ENCODE measurements at regions not wholly inside any gene's neighbourhood (a gene's known extent, or its start where the extent isn't known, plus 50 kb on each side); places are given as distances from the start of the nearest gene placed in this dataset.

GRCh38 chr10:131764929-131765328, 135.9 kb upstream of the PPP2R2D start:
- Histone ChIP-seq H3K27me3 (ENCODE audit: control insufficient read depth, insufficient read depth, low read length) (no peaks in the 10 kb centered on the region), H3K4me3 (ENCODE audit: low read length) (no peak overlapping the region), H3K9me3 (ENCODE audit: control insufficient read depth, low read depth, low read length) (no peaks in the 10 kb centered on the region), H3K27ac (ENCODE audit: low read length) (no peak overlapping the region), H3K4me1 (ENCODE audit: control insufficient read depth, insufficient read depth, low read length) (no peaks in the 10 kb centered on the region), H3K36me3 (ENCODE audit: control insufficient read depth, insufficient read depth, low read length) (no peaks in the 10 kb centered on the region)
- DNase-seq, result no peak
- no CpG with 5 or more reads among the region's 9 CpGs for WGBS (ENCODE audit: insufficient coverage, low lambda C conversion rate)

- Histone ChIP-seq H3K4me3 (ENCODE audit: low read length) (no peak overlapping the region), H3K4me1 (ENCODE audit: control insufficient read depth, insufficient read depth, low read length) (no peaks in the 10 kb centered on the region), H3K9me3 (ENCODE audit: control insufficient read depth, low read depth, low read length) (no peaks in the 10 kb centered on the region), H3K36me3 (ENCODE audit: control insufficient read depth, insufficient read depth, low read length) (no peaks in the 10 kb centered on the region), H3K27ac (ENCODE audit: low read length) (no peak overlapping the region), H3K27me3 (ENCODE audit: control insufficient read depth, insufficient read depth, low read length) (no peaks in the 10 kb centered on the region)
- WGBS (ENCODE audit: insufficient coverage, low lambda C conversion rate), result no CpG with 5 or more reads among the region's 17 CpGs
- DNase-seq, result no peak
Measured at GRCh38 chr10:131766096-131766495, 134.7 kb upstream of the PPP2R2D start.

- H3K27ac ChIP-seq (ENCODE audit: low read length), result no peak overlapping the region
- no peaks in the 10 kb centered on the region for H3K36me3 ChIP-seq (ENCODE audit: control insufficient read depth, insufficient read depth, low read length)
- no peak for DNase-seq
- 76% methylated on average over 2 of the region's 7 CpGs for WGBS (ENCODE audit: insufficient coverage, low lambda C conversion rate)
- no peaks in the 10 kb centered on the region for H3K27me3 ChIP-seq (ENCODE audit: control insufficient read depth, insufficient read depth, low read length)
- no peaks in the 10 kb centered on the region for H3K4me1 ChIP-seq (ENCODE audit: control insufficient read depth, insufficient read depth, low read length)
- H3K9me3 ChIP-seq (ENCODE audit: control insufficient read depth, low read depth, low read length), result no peaks in the 10 kb centered on the region
- no peak overlapping the region for H3K4me3 ChIP-seq (ENCODE audit: low read length)
Measured at GRCh38 chr10:131767716-131768115, 133.1 kb upstream of the PPP2R2D start.

GRCh38 chr10:131769571-131770410, 131.0 kb upstream of the PPP2R2D start:
- no peaks in the 10 kb centered on the region for H3K9me3 ChIP-seq (ENCODE audit: control insufficient read depth, low read depth, low read length)
- H3K36me3 ChIP-seq (ENCODE audit: control insufficient read depth, insufficient read depth, low read length), result no peaks in the 10 kb centered on the region
- no peaks in the 10 kb centered on the region for H3K4me1 ChIP-seq (ENCODE audit: control insufficient read depth, insufficient read depth, low read length)
- H3K4me3 ChIP-seq (ENCODE audit: low read length), result no peak overlapping the region
- H3K27me3 ChIP-seq (ENCODE audit: control insufficient read depth, insufficient read depth, low read length), result peaks cover 3% of the 10 kb centered on the region
- WGBS (ENCODE audit: insufficient coverage, low lambda C conversion rate), result no CpG with 5 or more reads among the region's 19 CpGs
- no peak for DNase-seq
- H3K27ac ChIP-seq (ENCODE audit: low read length), result no peak overlapping the region

DNA sequence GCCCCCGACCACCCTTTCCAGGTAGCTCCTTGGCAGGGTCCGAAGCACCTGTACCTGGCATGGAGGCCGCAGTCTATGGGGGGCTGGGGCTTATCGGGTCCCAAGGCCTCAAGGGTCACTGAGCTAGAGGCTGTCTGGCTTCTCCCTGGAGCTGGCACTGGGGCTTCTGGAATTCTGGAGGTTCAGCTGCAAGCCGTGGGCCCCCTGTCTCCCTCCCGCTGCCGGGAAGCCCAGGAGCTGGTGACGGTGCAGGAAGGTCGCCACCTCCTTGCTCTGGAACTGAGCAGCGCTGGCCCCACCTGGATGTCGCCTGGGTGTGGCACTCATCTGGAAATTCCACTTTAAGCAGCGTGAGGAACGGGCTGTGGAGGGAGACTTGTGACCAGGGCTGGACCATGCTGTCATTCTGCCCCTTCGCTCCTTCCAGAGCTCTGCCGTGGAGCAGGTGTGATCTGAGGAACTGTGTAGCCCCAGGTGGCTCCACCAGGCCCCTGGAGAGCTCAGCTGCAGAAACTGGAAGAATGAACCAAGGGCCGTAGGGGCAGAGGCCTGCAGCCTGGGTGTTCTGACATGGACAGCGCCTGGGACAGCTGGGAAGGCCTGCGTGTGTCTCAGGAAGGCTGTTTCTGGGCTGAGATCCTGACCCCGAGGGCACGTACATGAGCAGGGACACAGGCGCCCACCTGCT, 129.7 kb upstream of the PPP2R2D start:
- peaks cover 7% of the 10 kb centered on the region for H3K9me3 ChIP-seq (ENCODE audit: control insufficient read depth, low read depth, low read length)
- H3K27ac ChIP-seq (ENCODE audit: low read length), result no peak overlapping the region
- no peak for DNase-seq
- no peaks in the 10 kb centered on the region for H3K36me3 ChIP-seq (ENCODE audit: control insufficient read depth, insufficient read depth, low read length)
- no peaks in the 10 kb centered on the region for H3K4me1 ChIP-seq (ENCODE audit: control insufficient read depth, insufficient read depth, low read length)
- no peak overlapping the region for H3K4me3 ChIP-seq (ENCODE audit: low read length)
- no CpG with 5 or more reads among the region's 21 CpGs for WGBS (ENCODE audit: insufficient coverage, low lambda C conversion rate)
- peaks cover 3% of the 10 kb centered on the region for H3K27me3 ChIP-seq (ENCODE audit: control insufficient read depth, insufficient read depth, low read length)

GRCh38 chr10:131771634-131772358, 129.0 kb upstream of the PPP2R2D start:
- Histone ChIP-seq H3K4me1 (ENCODE audit: control insufficient read depth, insufficient read depth, low read length) (no peaks in the 10 kb centered on the region), H3K9me3 (ENCODE audit: control insufficient read depth, low read depth, low read length) (peaks cover 7% of the 10 kb centered on the region), H3K36me3 (ENCODE audit: control insufficient read depth, insufficient read depth, low read length) (no peaks in the 10 kb centered on the region), H3K27ac (ENCODE audit: low read length) (no peak overlapping the region), H3K4me3 (ENCODE audit: low read length) (no peak overlapping the region), H3K27me3 (ENCODE audit: control insufficient read depth, insufficient read depth, low read length) (peaks cover 3% of the 10 kb centered on the region)
- DNase-seq, result no peak
- no CpG with 5 or more reads among the region's 16 CpGs for WGBS (ENCODE audit: insufficient coverage, low lambda C conversion rate)

GRCh38 chr10:131772441-131772840, 128.4 kb upstream of the PPP2R2D start:
- DNase-seq, result no peak

GRCh38 chr10:131773370-131774343, 127.2 kb upstream of the PPP2R2D start:
- Histone ChIP-seq H3K27me3 (ENCODE audit: control insufficient read depth, insufficient read depth, low read length) (peaks cover 3% of the 10 kb centered on the region), H3K27ac (ENCODE audit: low read length) (no peak overlapping the region), H3K9me3 (ENCODE audit: control insufficient read depth, low read depth, low read length) (peaks cover 12% of the 10 kb centered on the region), H3K4me3 (ENCODE audit: low read length) (no peak overlapping the region), H3K4me1 (ENCODE audit: control insufficient read depth, insufficient read depth, low read length) (no peaks in the 10 kb centered on the region), H3K36me3 (ENCODE audit: control insufficient read depth, insufficient read depth, low read length) (no peaks in the 10 kb centered on the region)
- no peak for DNase-seq
- 100% methylated on average over 1 of the region's 34 CpGs for WGBS (ENCODE audit: insufficient coverage, low lambda C conversion rate)

More at GRCh38 chr10:131772441-131772840, 128.4 kb upstream of the PPP2R2D start:
- peaks cover 3% of the 10 kb centered on the region for H3K27me3 ChIP-seq (ENCODE audit: control insufficient read depth, insufficient read depth, low read length)
- no peaks in the 10 kb centered on the region for H3K4me1 ChIP-seq (ENCODE audit: control insufficient read depth, insufficient read depth, low read length)
- 80% methylated on average over 1 of the region's 9 CpGs for WGBS (ENCODE audit: insufficient coverage, low lambda C conversion rate)
- H3K4me3 ChIP-seq (ENCODE audit: low read length), result no peak overlapping the region
- H3K9me3 ChIP-seq (ENCODE audit: control insufficient read depth, low read depth, low read length), result peaks cover 7% of the 10 kb centered on the region
- H3K27ac ChIP-seq (ENCODE audit: low read length), result no peak overlapping the region
- H3K36me3 ChIP-seq (ENCODE audit: control insufficient read depth, insufficient read depth, low read length), result no peaks in the 10 kb centered on the region

- Histone ChIP-seq H3K4me3 (ENCODE audit: low read length) (no peak overlapping the region), H3K27ac (ENCODE audit: low read length) (no peak overlapping the region), H3K27me3 (ENCODE audit: control insufficient read depth, insufficient read depth, low read length) (peaks cover 3% of the 10 kb centered on the region), H3K4me1 (ENCODE audit: control insufficient read depth, insufficient read depth, low read length) (no peaks in the 10 kb centered on the region), H3K36me3 (ENCODE audit: control insufficient read depth, insufficient read depth, low read length) (no peaks in the 10 kb centered on the region), H3K9me3 (ENCODE audit: control insufficient read depth, low read depth, low read length) (peaks cover 15% of the 10 kb centered on the region)
- no CpG with 5 or more reads among the region's 17 CpGs for WGBS (ENCODE audit: insufficient coverage, low lambda C conversion rate)
- DNase-seq, result no peak
Measured at GRCh38 chr10:131774681-131775085, 126.1 kb upstream of the PPP2R2D start.

Measured in large intestine (tissue), 3 donors.